GM21529 (cell line): ENCODE measurements at regions not wholly inside any gene's neighbourhood (a gene's known extent, or its start where the extent isn't known, plus 50 kb on each side); places are given as distances from the start of the nearest gene placed in this dataset.

ENCODE experiments used
- ATAC-seq: cut with Tn5 transposase; IDR thresholded peaks from one replicate; pipeline ENCODE4 v1.9.1; 2021; ENCODE audit not compliant: unreplicated experiment

GRCh38 chr15:96882121-96882772, 551.7 kb downstream of the NR2F2 start:
- ATAC-seq, result no peak

DNA sequence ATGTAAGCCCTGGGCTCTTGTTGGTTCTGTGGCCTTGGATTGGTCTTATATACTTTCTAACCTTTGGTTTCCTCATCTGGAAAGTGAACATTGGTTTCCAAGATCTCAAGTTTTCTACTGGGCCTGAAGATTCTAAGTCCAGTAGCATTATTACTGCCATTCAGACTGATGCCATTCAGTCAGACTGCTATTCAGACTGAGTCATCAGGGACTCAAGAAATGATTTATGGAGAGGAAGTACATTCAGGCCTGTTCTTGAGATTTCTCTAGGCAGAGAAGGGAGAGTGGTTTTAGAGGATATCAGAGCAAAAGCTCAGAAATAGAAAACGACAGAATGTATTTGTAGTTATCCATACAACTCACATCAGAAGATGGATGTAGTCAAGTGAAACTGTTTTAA, 557.2 kb downstream of the NR2F2 start:
- ATAC-seq, result no peak

DNA sequence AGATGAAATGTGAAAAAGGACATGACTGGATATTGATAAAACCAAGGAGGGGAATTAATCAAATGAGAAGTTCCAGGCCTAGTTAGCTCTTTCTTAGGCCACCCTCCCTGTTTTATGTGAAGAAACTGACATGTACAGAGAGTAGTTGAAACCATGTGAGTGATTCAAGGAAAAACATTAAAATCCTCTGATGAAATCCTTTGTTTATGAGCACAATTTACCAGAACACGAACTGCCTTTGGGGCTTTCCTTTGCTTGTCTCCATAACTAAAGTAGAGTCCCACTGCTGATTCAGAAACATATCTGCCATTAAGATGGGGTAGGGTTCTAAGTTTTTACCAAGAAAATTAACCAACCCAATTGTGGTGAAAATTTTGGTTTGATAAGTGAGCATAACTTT, 558.3 kb downstream of the NR2F2 start:
- no peak for ATAC-seq

GRCh38 chr15:96889734-96890480, 559.4 kb downstream of the NR2F2 start:
- no peak for ATAC-seq

GRCh38 chr15:96891046-96891445, 560.5 kb downstream of the NR2F2 start:
- no peak for ATAC-seq

- no peak for ATAC-seq
Observed at GRCh38 chr15:96893159-96893906, 562.8 kb downstream of the NR2F2 start.

GRCh38 chr15:96894659-96895058, 564.2 kb downstream of the NR2F2 start:
- no peak for ATAC-seq

- ATAC-seq, result no peak
Observed at GRCh38 chr15:96896766-96897165, 566.3 kb downstream of the NR2F2 start.

GRCh38 chr15:96914081-96914480, 583.6 kb downstream of the NR2F2 start:
- no peak for ATAC-seq

DNA sequence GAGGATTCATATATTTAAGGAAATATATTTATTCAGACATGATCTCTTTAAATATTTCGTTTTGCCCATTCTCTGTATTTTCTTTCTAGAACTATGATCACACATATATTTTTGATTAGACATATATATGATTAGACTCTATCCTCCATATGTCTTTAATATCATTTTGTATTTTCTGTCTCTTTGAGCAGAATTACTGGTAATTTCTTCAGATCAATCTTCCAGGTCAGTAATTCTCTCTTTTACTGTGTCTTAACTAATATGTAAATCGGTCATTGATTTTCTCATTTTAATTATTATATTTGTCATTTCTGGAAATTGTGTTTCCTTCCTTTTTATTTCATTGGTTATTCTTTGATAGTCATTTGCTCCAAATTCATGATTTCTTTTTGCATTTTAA, 586.2 kb downstream of the NR2F2 start:
- no peak for ATAC-seq

- ATAC-seq, result no peak
Observed at GRCh38 chr15:96924570-96924969, 594.1 kb downstream of the NR2F2 start.

DNA sequence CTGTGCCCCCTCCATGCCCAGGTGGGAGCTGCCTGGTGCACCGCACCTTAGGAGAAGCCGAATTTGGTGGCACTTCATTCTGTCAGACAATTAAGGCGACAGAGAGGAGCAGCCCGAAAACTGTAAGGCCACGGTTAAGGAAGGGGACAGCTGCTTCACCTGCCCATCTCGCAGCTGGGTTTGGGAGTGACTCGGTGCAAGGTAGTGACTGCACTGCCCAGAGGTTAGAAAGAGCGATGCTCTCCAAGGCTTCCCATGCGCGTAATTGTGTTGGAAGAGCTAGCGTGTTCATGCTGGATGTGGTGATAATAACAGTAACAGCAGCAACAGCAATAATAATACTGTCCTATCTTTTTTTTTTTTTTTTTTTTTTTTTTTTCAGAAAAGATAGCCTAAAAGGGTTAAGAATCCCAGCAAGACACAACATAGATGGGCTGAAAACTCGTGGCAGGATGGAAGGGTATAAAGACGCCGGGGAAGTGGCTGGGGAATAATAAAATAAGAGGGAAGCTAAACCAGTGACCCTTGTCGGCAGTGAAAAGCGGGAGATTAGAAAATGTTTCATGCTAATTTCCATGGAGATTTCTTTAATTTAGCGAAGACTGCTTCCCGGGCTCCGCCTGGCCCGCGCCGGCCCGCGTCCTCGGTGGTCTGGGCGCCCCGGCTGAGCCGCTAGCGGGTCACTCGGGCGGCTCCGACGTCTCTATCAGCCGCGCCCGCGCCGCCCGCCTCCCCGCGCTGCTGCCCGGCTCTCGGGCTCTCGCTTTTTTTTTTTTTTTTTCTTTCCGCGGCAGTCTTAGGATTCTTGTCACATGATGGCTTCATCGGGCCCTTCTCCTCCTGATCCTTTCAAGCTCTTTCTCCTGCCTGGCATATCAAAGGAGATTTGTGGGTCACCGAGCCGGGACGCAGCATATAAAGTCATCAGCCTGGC, 617.1 kb downstream of the NR2F2 start:
- ATAC-seq, result no peak

GRCh38 chr15:96948981-96949380, 618.5 kb downstream of the NR2F2 start:
- ATAC-seq, result no peak

DNA sequence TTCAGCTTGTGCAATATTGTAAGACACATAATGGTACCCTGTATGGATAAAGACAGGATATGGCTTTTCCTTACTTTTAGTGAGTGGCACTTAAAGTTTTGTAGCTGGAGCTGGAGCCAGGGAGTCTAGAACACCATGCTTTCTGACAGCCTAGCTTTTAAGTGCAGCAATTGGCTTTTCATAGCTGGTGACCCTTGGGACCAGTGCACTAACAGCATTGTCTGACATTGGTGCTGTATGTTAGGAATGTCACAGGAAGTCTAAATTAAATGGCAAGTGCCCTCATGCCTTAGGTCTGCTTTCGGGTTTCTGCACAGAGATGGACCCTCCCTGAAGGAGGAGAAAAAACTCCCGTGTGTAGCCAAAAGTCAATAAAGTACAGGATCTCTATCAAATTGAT, 628.2 kb downstream of the NR2F2 start:
- ATAC-seq, result no peak

- no peak for ATAC-seq
Observed at GRCh38 chr15:96959501-96959900, 629.0 kb downstream of the NR2F2 start.

- no peak for ATAC-seq
Observed at GRCh38 chr15:96960711-96961480, 630.4 kb downstream of the NR2F2 start.

DNA sequence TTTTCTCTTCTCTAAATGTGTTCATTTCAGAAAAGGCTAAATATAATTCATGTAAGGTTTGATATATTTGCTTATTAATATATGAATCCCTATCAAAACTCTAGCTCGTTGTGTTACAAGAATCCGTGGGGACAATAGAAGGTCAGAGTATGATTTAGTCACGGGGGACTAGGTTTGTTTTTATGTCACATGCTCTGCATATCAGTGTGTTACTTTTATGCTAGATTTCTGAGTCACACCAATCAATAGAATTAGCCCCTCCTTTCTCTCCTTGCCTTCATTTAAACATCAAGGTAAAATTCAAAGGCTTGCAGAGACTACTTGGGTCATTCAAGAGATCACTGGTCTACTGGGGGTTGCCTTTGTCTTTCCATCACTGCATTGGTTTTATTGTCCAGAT, 636.1 kb downstream of the NR2F2 start:
- ATAC-seq, result no peak

- ATAC-seq, result no peak
Observed at GRCh38 chr15:96969732-96970710, 639.5 kb downstream of the NR2F2 start.

DNA sequence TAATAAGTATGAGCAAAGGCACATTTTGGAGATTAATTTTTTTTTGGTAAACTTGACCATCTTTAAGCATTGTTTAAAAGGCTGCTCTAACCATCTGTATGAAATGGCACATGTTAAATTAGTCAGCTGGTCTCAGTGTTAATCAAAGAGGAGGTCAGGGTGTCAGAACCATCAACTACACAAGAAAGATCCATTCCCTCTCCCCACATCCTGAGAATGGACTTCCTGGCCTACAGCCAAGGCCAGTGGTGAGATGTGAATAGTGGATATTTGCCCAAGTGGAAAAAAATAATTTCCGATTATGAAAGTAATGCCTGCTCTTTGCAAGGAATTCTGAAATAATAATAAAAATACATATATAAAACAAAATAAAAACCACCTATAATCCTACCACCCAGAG, 641.7 kb downstream of the NR2F2 start:
- no peak for ATAC-seq
